Mesenteric fat pad (tissue), 1 donor: ENCODE measurements at regions not wholly inside any gene's neighbourhood (a gene's known extent, or its start where the extent isn't known, plus 50 kb on each side); places are given as distances from the start of the nearest gene placed in this dataset.

Experiments
- DNase-seq: peaks from one replicate; pipeline ENCODE4 v3.0.0-alpha.2; 2020; ENCODE audit warnings: low spot score
- donor health status: DM: yes; HTN: yes; CAD: no.

DNA sequence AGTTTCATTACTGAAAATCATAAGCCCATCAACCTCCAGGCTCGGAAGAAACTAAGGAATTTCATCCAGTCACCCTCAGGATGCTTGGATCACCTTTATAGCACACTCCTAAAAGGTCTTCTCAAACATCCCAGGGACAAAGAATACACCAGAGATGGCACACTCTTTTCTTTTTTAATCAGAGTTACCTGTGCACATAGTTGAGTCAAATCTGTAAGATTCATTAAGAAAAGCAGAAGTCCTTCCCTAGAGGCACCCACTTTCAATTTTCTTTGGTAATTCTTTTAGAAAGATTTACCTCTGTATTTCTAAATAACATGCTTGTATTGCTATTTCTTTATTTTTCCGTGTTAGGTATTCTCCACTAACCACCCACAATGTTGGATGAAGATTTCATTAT lies 50.6 kb upstream of the IL6 start:
- DNase-seq: no peak

DNA sequence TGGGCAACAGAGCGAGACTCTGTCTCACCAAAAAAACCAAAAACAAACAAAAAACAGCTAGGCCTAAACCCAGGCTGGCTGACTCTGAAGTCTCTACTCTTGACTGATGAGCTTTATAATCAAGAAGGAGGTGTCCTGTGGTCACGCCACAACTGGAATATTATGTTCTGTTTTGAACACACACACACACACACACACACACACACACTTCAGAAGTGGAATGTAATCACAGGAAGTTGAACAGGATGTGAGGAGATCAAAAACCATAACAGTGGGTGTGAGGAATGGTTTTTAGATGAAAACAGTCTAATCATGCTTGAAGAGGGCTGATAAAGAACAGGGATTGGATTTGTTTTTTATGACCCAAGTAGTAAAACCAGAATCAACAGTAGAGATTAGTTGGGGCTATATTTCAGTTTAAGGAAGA lies 51.1 kb upstream of the IL6 start:
- no peak for DNase-seq

- DNase-seq: no peak
Measured at GRCh38 chr7:22675421-22675820, 51.6 kb upstream of the IL6 start.

DNA sequence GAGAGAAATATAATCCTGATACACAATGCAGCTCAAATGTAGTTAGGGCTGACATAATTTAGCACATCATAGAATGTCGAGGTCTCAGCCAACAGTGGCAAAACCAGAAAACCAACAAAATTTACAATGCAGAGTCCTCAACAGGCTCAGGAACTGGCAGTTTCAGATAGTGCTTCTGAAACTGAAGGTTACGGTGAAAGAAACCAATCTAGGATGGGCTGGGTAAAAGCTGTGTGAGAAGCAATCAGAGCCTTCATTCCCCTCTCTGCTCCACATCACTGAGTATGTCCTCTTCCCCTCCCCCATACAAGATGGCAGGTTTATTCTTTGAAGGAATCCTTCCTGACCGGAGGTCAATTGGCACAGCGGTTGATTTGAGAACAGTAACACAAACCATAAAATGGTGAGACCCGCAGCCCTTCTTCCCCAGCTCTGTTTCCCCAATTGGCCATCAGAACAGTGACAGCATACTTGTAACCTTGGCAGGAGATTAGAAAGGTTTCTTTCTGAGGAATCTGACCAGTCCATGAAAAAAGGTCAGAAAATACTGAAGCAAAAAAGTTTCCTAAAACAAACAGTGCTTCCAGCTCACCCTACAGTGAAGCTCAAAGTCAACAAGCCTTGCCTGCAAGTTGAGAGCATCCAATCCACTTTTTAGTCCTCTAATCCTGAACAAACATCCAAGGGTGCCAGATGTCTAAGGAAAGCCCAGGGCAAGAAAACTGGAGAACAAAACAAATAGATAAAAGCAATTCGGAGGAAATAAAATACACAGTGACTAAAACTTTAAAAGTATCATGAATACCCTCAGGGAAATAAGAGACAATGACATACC lies 53.9 kb upstream of the IL6 start:
- no peak for DNase-seq

DNA sequence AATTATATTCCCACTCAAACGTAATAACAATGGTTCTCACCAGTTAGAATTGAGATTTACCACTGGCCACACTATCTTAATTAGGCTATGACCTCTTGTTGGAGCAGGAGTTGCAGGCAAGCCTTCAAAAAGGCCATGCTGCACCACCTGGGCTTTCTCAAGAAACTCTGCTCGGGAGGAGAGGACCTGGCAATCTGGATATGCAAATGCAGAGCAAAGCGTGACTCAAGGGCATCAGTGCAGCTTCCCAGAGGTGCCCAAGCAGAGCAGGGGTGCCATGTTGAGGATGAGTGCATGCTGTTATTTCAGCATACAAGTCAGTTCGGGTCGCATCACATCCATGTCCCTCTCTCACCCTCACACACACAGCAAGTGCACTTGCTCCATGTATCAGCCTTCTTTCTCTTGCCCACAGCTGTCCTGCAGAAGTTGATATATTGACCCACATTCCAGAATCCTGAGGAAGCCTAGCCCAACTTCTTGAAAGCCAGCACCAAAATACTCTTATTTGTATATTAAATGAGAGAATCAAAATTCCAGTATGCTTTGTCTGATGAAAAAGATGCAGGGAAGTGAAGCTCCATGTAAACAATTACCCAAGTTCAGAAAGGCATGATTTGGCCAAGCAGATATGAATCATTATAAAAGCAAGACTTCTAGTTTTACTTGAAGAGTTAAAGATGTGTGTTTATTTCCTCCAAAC lies 55.7 kb upstream of the IL6 start:
- DNase-seq: no peak

- no peak for DNase-seq
Measured at GRCh38 chr7:22670422-22670815, 56.6 kb upstream of the IL6 start.

DNA sequence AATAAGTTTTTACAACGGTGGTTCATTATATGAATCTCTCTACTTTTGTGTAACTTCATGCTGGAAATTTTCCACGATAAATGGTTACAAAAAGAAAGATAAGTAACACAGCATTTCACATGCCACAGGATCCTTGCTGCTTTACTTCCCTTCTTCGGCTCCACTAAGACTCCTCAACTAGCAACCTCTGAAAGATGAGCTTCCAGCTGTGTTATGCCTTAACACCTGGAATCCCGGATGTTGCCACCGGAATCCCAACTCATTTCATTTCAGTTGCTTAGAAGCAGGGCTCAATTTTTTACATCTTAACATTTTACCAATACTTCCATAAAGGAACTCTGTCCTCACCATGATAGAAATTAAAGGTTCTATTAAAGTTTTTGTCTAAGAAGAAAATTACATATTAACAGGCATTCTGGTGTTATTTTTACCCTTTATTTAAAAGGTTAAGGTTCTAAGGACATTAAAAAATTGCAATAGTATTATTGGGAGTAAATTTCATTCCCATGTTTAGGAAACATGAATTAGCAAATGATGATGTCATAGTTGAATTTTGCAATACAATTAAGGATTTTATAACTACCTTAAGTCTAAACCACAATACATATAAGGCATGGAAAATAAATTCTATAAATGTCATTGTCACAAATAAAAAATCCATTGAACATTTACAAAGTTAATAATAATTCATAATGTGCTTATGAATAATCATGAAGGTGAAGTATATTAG lies 57.1 kb upstream of the IL6 start:
- no peak for DNase-seq

DNA sequence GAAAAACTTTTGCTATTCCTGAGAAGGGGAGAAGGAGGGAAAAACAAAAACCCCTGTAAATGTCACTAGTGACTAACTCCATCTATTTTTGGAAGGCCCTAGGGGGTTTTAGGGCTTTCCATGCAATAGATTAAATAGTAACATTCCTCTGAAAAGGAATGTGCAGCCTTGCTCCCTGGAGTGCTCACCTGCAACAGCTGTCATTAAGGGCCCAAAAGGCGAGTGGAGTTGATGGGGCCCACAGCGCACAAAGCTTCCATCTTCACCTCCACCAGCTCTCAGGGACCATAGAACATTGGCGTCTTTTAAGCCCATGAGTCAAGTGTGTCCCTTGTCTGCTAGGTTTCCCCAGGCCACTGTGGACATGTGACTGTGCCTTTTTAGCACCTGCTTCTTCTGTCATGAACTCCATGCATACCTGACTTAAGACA lies 58.0 kb upstream of the IL6 start:
- no peak for DNase-seq

DNA sequence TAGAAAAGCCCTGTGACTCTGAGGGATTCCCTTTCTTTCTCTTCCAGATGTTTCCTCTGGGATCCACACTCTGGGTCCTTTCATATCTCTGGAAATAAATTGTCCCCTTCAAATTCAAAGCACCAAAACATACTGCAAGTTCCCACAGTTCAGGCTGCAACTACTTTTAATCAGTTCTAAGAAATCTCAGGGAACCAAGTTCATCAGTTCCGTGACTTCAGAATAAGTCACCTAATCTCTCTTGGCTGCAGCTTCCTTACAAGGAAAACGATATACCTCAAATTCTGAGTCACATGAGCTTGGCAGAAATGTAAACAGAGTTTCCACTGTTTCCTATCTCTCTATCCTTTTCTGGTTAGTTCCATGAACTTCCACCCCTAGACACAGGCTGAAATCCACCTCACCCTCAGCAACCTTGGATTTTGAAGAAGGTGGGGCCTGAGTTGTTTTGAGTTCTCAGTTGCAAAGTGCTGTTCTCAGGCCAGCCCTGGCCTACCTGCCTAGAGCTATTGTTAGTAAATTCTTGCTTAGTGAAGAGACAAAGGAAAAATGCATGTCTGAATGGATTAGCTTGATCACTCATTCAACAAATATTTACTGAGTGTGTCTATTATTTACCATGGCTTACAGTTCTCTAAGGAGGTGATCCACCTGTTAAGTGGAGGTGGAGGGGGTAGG lies 59.3 kb upstream of the IL6 start:
- DNase-seq: no peak

- no peak for DNase-seq
Measured at GRCh38 chr7:22667187-22667561, 59.8 kb upstream of the IL6 start.

DNA sequence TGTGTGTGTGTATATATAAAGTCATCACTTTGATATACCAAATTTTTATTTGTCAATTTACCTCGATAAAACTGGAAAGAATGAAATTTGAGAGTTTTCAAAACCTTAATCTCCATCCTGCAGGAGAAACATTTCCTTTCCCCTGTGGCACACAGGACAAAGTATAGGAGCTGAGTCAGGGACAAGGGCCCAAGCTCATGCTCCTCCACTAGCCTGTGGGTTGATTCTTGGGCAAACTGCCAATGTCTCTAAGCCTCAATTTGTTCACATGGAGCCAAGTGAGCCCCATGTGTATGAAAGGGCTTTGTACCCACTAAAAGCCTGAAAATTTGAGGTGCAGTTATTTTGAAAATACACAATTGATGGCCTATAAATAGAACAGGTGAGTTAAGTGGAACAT lies 60.3 kb upstream of the IL6 start:
- no peak for DNase-seq

- no peak for DNase-seq
Measured at GRCh38 chr7:22665923-22666322, 61.1 kb upstream of the IL6 start.

- no peak for DNase-seq
Measured at GRCh38 chr7:22664988-22665798, 61.8 kb upstream of the IL6 start.

GRCh38 chr7:22663721-22664120 lies 63.3 kb upstream of the IL6 start:
- DNase-seq: no peak

DNA sequence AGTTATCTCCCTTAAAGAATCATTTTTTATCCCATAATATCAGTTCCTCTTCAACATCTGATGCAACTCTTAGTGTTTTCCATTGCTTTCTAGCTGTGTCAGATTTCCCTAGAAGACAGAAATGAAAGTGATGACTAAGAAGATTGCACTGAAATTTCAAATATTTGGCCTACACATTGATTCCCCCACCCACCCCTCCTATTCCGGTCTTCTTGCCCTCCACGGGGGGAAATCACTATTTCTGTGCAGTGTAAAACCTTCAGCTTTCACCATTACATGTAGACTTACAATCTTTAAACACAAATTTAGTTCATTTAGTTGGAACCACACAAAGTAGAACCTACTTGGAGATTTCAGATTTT lies 63.7 kb upstream of the IL6 start:
- no peak for DNase-seq

DNA sequence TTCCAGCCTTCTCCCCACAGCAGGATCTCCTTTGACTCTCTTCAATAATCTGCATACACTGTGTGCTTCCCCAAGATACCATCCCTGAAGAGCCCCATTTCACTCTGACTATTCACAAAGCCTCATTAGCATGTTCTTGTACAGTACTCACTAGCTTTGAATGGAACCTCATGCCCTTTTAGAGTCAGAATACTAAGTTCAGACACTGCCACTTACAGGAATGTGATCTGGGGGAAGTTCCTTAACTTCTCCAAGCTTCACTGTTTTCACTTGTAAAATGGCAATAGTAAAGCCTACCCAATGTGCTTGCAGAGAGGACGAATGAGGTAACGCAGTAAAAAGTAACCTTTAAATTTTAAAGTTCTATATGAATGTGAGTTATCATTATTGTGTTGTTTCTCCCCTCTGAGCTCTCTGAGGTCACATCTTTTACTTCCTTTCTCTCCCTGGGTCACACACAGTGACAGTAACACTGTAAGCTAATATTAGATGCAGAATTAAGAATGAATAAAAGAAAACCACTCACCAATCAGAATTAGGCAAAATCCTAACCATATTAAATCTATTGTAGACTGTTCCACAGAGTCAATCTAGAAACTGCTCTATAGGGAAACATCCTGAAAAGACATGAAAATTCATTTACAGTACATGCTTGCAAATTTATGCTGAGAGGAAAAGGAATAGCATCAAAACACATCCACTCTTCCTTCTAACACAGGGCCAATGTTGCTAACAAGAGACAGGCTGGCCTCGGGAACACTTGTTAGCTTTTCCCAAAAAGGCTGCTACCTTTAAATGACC lies 64.2 kb upstream of the IL6 start:
- no peak for DNase-seq

DNA sequence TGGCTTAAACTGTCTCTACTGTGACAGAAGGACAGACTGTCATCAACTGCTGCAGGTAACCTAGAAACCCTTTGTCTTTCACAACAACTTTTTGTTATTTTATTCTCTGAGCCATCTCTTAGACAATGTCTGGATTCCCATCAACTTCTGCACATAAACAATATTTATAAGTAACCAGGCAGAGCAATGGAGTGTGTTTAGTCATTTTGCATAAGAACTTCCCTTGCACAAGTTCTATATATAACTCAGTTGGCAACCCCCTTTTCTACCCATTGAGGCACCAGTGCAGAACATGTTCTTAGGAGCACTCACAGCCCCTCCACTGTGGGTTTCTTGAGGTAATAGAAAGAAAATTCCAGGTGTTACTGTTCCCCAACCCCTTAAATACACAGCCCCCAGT lies 65.0 kb upstream of the IL6 start:
- no peak for DNase-seq

- DNase-seq: no peak
Measured at GRCh38 chr7:22660732-22661131, 66.3 kb upstream of the IL6 start.

- no peak for DNase-seq
Measured at GRCh38 chr7:22660293-22660692, 66.7 kb upstream of the IL6 start.

GRCh38 chr7:22659741-22660140 lies 67.3 kb upstream of the IL6 start:
- no peak for DNase-seq
